ENCODE measurements at regions not wholly inside any gene's neighbourhood (a gene's known extent, or its start where the extent isn't known, plus 50 kb on each side); places are given as distances from the start of the nearest gene placed in this dataset.

GRCh38 chr9:87006956-87007355 lies 59.6 kb upstream of the GAS1 start:
- TF ChIP-seq POLR2A (IDR thresholded peaks at IDR 0.05; ENCODE audit: low read length) (no peak), GATA1 (IDR thresholded peaks at IDR 0.05; ENCODE audit: low read depth, low read length) (no peak)
